K562 (cell line): ENCODE measurements at regions not wholly inside any gene's neighbourhood (a gene's known extent, or its start where the extent isn't known, plus 50 kb on each side); places are given as distances from the start of the nearest gene placed in this dataset.
A peak's percentile ranks its signal among the peaks of the same experiment; 100 is the strongest.

ENCODE experiments used
- BRF1 ChIP-seq: IDR thresholded peaks from 3 replicates; pipeline ENCODE4 v1.6.1; 2011; ENCODE audit warnings: borderline replicate concordance, mild to moderate bottlenecking; ENCODE audit not compliant: insufficient read length; ENCODE audit errors: extremely low read depth
- HOXB6 ChIP-seq: fragments of 250-450 bp; sonication (Bioruptor Pico); IDR thresholded peaks from 2 replicates; pipeline ENCODE4 v1.5.1; 2022; ENCODE audit warnings: mild to moderate bottlenecking, borderline replicate concordance
- LARP7 ChIP-seq: fragments of 450-650 bp; IDR thresholded peaks from 2 replicates; pipeline ENCODE4 v1.6.1; 2016
- MTA1 ChIP-seq: fragments of 450-650 bp; IDR thresholded peaks from 2 replicates; pipeline ENCODE4 v1.6.1; 2017; ENCODE audit warnings: borderline replicate concordance
- MTA3 ChIP-seq: fragments of 450-650 bp; formaldehyde crosslinking; IDR thresholded peaks from 2 replicates; pipeline ENCODE4 v1.6.1; 2017; ENCODE audit warnings: mild to moderate bottlenecking, borderline replicate concordance
- MYC ChIP-seq, 2 experiments: fragments of 250-450 bp in 1 of 2; sonication (Bioruptor Pico) in 1 of 2; IDR thresholded peaks; 2 replicates each; pipeline versions ENCODE4 v1.5.1 to v1.6.1; 2012 to 2021; ENCODE audit warnings: low read depth in 2 of 2, borderline replicate concordance in 1 of 2, improper control_type of control experiment in 1 of 2, low read length in 1 of 2, mild to moderate bottlenecking in 1 of 2, moderate library complexity in 1 of 2
- XRCC5 ChIP-seq: fragments of 200-400 bp; formaldehyde crosslinking; IDR thresholded peaks from 2 replicates; pipeline ENCODE4 v1.6.1; 2017; ENCODE audit warnings: low read depth, mild to moderate bottlenecking, low read length
- ZNF584 ChIP-seq: fragments of 200-800 bp; sonication (Bioruptor generic); IDR thresholded peaks from 2 replicates; pipeline ENCODE4 v1.6.1; 2016; ENCODE audit warnings: low read depth, mild to moderate bottlenecking, missing genetic modification characterization, missing compliant biosample characterization
- TF ChIP-seq, protein P1 (sequence below): fragments of 450-650 bp; formaldehyde crosslinking; IDR thresholded peaks from 2 replicates; pipeline ENCODE4 v1.4.0; 2022; ENCODE audit warnings: missing genetic modification characterization
- TF ChIP-seq, protein P2 (sequence below), 2 experiments: fragments of 450-650 bp; conservative IDR thresholded peaks; 2 replicates each; pipeline ENCODE4 v1.6.1; 2017; ENCODE audit warnings: mild to moderate bottlenecking in 2 of 2, moderate library complexity in 2 of 2
- TF ChIP-seq, protein P3 (sequence below): fragments of 450-650 bp; IDR thresholded peaks from one replicate; pipeline ENCODE4 v1.6.1; 2018; ENCODE audit warnings: mild to moderate bottlenecking, moderate library complexity; ENCODE audit not compliant: partially characterized antibody
- TF ChIP-seq, protein P4 (sequence below): fragments of 450-650 bp; formaldehyde crosslinking; IDR thresholded peaks from 2 replicates; pipeline ENCODE4 v1.4.0; 2020; ENCODE audit warnings: mild to moderate bottlenecking, moderate library complexity
- TF ChIP-seq, protein P5 (sequence below): sonication (generic); formaldehyde crosslinking; IDR thresholded peaks from 2 replicates; pipeline ENCODE4 v1.8.0; 2022; ENCODE audit warnings: mild to moderate bottlenecking, missing genetic modification reagents
- TF ChIP-seq, protein P6 (sequence below): fragments of 450-650 bp; IDR thresholded peaks from 2 replicates; pipeline ENCODE4 v1.7.0; 2016; ENCODE audit warnings: borderline replicate concordance
- TF ChIP-seq, protein P7 (sequence below): fragments of 450-650 bp; formaldehyde crosslinking; IDR thresholded peaks from 2 replicates; pipeline ENCODE4 v1.4.0; 2020; ENCODE audit warnings: mild to moderate bottlenecking, mixed read lengths

DNA sequence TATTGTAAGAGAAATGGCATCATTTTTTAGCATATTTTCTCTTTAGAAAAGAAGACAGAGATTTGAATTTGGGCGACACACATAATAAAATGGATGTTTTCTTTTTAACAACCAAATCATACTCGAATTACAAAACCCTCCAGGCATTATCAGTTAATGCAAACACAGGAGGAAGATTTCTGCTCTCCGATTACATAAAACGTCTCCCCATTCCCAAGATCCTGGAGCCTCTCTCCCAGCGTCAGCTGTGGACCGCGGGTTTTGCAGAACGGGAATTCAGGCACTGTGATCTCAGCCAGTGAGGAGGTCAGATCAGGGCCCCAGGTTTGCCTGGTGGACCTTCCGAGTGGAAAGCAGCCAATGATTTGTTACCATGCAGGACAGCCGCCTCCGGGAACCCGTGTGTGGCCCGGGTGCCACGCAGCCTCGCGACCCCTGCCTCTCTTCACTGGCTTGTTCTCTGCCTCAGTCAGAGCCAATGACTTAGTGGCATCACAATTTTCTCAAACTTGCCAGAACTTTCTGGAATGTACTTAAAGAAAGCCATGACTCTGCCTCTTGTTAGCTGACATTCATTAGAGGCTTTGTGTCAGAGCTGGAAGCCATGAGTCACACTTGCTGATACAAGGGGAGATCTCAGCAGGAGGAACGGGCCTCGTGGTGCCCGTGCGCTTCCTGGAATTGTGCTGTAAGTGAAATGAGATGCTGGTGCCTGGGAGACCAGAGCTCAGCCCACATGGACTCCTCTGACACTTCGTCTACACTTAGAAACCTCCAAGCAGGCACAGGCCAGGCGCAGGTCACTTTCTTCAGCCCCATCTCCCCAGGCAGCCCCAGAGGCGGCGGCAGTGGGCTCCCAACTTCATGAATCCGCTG, 246.1 kb downstream of the KLF6 start (continued):
- TF ChIP-seq, protein P1, sequence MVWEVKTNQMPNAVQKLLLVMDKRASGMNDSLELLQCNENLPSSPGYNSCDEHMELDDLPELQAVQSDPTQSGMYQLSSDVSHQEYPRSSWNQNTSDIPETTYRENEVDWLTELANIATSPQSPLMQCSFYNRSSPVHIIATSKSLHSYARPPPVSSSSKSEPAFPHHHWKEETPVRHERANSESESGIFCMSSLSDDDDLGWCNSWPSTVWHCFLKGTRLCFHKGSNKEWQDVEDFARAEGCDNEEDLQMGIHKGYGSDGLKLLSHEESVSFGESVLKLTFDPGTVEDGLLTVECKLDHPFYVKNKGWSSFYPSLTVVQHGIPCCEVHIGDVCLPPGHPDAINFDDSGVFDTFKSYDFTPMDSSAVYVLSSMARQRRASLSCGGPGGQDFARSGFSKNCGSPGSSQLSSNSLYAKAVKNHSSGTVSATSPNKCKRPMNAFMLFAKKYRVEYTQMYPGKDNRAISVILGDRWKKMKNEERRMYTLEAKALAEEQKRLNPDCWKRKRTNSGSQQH = no peak
- TF ChIP-seq, protein P2, sequence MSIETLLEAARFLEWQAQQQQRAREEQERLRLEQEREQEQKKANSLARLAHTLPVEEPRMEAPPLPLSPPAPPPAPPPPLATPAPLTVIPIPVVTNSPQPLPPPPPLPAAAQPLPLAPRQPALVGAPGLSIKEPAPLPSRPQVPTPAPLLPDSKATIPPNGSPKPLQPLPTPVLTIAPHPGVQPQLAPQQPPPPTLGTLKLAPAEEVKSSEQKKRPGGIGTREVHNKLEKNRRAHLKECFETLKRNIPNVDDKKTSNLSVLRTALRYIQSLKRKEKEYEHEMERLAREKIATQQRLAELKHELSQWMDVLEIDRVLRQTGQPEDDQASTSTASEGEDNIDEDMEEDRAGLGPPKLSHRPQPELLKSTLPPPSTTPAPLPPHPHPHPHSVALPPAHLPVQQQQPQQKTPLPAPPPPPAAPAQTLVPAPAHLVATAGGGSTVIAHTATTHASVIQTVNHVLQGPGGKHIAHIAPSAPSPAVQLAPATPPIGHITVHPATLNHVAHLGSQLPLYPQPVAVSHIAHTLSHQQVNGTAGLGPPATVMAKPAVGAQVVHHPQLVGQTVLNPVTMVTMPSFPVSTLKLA (conservative IDR thresholded peaks at IDR 0.05) = peak in 1 of 2 experiments; percentile 56; a peak in 1 of 4 replicates
- TF ChIP-seq, protein P3, sequence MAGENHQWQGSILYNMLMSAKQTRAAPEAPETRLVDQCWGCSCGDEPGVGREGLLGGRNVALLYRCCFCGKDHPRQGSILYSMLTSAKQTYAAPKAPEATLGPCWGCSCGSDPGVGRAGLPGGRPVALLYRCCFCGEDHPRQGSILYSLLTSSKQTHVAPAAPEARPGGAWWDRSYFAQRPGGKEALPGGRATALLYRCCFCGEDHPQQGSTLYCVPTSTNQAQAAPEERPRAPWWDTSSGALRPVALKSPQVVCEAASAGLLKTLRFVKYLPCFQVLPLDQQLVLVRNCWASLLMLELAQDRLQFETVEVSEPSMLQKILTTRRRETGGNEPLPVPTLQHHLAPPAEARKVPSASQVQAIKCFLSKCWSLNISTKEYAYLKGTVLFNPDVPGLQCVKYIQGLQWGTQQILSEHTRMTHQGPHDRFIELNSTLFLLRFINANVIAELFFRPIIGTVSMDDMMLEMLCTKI = no peak
- TF ChIP-seq LARP7 (no peak), ZNF584 (CRISPR knock-in tag) (no peak), BRF1 (no peak), MTA3 (no peak), HOXB6 (no peak), MTA1 (no peak), MYC (IDR thresholded peaks at IDR 0.05; ENCODE audit: low read depth, low read length) (peak; percentile 59; the same call in 1 of the 2 replicates), MYC (CRISPR knock-in tag; IDR thresholded peaks at IDR 0.05; ENCODE audit: borderline replicate concordance, low read depth) (no peak), XRCC5 (no peak)
- TF ChIP-seq, protein P4, sequence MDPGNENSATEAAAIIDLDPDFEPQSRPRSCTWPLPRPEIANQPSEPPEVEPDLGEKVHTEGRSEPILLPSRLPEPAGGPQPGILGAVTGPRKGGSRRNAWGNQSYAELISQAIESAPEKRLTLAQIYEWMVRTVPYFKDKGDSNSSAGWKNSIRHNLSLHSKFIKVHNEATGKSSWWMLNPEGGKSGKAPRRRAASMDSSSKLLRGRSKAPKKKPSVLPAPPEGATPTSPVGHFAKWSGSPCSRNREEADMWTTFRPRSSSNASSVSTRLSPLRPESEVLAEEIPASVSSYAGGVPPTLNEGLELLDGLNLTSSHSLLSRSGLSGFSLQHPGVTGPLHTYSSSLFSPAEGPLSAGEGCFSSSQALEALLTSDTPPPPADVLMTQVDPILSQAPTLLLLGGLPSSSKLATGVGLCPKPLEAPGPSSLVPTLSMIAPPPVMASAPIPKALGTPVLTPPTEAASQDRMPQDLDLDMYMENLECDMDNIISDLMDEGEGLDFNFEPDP (CRISPR knock-in tag) = no peak
- TF ChIP-seq, protein P5, sequence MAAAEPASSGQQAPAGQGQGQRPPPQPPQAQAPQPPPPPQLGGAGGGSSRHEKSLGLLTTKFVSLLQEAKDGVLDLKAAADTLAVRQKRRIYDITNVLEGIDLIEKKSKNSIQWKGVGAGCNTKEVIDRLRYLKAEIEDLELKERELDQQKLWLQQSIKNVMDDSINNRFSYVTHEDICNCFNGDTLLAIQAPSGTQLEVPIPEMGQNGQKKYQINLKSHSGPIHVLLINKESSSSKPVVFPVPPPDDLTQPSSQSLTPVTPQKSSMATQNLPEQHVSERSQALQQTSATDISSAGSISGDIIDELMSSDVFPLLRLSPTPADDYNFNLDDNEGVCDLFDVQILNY (CRISPR knock-in tag) = no peak
- TF ChIP-seq, protein P6, sequence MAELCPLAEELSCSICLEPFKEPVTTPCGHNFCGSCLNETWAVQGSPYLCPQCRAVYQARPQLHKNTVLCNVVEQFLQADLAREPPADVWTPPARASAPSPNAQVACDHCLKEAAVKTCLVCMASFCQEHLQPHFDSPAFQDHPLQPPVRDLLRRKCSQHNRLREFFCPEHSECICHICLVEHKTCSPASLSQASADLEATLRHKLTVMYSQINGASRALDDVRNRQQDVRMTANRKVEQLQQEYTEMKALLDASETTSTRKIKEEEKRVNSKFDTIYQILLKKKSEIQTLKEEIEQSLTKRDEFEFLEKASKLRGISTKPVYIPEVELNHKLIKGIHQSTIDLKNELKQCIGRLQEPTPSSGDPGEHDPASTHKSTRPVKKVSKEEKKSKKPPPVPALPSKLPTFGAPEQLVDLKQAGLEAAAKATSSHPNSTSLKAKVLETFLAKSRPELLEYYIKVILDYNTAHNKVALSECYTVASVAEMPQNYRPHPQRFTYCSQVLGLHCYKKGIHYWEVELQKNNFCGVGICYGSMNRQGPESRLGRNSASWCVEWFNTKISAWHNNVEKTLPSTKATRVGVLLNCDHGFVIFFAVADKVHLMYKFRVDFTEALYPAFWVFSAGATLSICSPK = no peak
- TF ChIP-seq, protein P7, sequence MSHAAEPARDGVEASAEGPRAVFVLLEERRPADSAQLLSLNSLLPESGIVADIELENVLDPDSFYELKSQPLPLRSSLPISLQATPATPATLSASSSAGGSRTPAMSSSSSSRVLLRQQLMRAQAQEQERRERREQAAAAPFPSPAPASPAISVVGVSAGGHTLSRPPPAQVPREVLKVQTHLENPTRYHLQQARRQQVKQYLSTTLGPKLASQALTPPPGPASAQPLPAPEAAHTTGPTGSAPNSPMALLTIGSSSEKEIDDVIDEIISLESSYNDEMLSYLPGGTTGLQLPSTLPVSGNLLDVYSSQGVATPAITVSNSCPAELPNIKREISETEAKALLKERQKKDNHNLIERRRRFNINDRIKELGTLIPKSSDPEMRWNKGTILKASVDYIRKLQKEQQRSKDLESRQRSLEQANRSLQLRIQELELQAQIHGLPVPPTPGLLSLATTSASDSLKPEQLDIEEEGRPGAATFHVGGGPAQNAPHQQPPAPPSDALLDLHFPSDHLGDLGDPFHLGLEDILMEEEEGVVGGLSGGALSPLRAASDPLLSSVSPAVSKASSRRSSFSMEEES = no peak
